KOPT-K1 (cell line): ENCODE measurements at regions not wholly inside any gene's neighbourhood (a gene's known extent, or its start where the extent isn't known, plus 50 kb on each side); places are given as distances from the start of the nearest gene placed in this dataset.

Source experiments
- H3K27ac ChIP-seq: fragments of 200-600 bp; sonication (generic); 2 replicates; pipeline ENCODE4 v1.5.1; 2016; ENCODE audit warnings: antibody characterized with exemption, mild to moderate bottlenecking, low read depth, low read length; ENCODE audit not compliant: poor library complexity, severe bottlenecking
- H3K36me3 ChIP-seq: fragments of 200-600 bp; sonication (generic); 2 replicates; pipeline ENCODE4 v1.5.1; 2017; ENCODE audit warnings: antibody characterized with exemption, mild to moderate bottlenecking, low read length, moderate library complexity; ENCODE audit not compliant: insufficient read depth
- H3K9me3 ChIP-seq: fragments of 200-600 bp; sonication (generic); 2 replicates; pipeline ENCODE4 v1.5.1; 2017; ENCODE audit warnings: antibody characterized with exemption, low read length, mild to moderate bottlenecking; ENCODE audit not compliant: insufficient read depth, poor library complexity, severe bottlenecking

- H3K27ac ChIP-seq, result no peak overlapping the region
- H3K9me3 ChIP-seq, result no peaks in the 10 kb centered on the region
- no peaks in the 10 kb centered on the region for H3K36me3 ChIP-seq
These were observed 438.5 kb downstream of the MED13L start for GRCh38 chr12:115838952-115839351.

- Histone ChIP-seq H3K27ac (no peak overlapping the region), H3K36me3 (no peaks in the 10 kb centered on the region), H3K9me3 (no peaks in the 10 kb centered on the region)
These were observed 440.3 kb downstream of the MED13L start for GRCh38 chr12:115837220-115837619.

DNA sequence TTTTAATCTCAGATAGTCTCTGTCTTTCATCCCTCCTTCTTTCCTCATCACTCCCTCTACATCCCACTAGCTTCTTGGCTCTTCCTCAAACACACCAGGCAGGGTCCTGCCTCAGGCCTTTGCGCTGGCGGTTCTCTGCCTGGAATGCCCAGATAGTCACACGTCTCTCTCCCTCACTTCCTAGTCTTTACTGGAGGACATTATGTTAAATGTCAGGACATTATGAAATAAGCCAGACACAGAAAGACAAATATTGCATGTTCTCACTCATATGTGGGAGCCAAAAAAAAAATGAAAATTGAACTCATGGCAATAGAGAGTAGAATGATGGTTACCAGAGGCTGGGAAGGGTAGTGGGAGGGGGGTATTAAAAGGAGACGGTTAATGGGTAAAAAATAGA is 442.0 kb downstream of the MED13L start:
- Histone ChIP-seq H3K36me3 (no peaks in the 10 kb centered on the region), H3K27ac (no peak overlapping the region), H3K9me3 (no peaks in the 10 kb centered on the region)

DNA sequence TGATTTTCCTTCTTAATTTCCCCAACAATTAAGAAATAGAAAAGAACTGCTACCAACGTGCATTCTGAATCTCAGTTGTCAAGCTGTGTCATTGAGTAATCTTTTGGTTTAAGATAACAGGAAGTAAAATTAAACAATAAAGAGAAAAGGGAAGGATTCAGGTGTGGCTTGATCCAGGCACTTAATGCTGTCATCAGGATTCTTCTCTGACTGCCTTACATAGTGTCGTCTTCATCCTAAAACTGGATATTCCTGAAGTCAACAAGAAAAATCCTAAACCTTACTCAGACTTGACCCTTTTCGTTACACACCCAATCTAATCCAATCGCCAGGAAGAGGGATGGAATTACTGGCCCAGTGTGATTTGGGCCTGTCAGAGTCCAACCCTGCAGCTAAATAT is 443.8 kb downstream of the MED13L start:
- no peak overlapping the region for H3K27ac ChIP-seq
- no peaks in the 10 kb centered on the region for H3K36me3 ChIP-seq

GRCh38 chr12:115830633-115831032 is 446.9 kb downstream of the MED13L start:
- Histone ChIP-seq H3K9me3 (no peaks in the 10 kb centered on the region), H3K36me3 (no peaks in the 10 kb centered on the region), H3K27ac (no peak overlapping the region)

More for the DNA sequence above, 443.8 kb downstream of the MED13L start:
- no peaks in the 10 kb centered on the region for H3K9me3 ChIP-seq

DNA sequence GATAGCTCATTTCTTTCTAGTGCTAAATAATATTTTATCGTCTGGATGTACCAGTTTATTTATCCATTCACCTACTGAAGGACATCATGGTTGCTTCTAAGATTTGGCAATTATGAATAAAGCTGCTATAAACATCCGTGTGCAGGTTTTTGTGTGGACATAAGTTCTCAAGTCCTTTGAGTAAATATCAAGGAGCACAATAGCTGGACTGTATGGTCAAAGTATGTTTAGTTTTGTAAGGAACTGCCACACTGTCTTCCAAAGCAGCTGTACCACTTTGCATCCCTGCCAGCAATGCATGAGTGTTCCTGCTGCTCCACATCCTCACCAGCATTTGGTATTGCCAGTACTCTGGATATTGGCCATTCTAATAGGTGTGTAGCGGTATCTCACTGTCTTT is 447.4 kb downstream of the MED13L start:
- Histone ChIP-seq H3K36me3 (no peaks in the 10 kb centered on the region), H3K27ac (no peak overlapping the region), H3K9me3 (no peaks in the 10 kb centered on the region)

DNA sequence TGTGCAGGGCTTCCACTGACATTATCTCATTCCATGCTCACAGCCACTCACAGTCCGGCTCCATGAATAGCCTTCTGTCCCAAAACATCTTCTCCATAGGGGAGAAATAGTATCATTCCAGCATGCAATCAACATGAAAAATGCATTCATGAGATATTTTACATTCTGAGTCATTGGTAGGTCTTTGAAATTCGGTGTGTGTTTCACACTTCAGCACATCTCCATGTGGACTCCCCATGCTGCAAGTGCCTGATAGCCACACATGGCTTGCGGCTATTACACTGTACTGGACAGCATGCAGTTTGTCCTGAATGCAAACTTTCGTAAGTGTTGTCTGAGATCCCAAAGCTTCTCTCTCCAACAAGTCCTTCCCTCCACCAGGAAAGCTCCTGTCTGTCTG is 449.3 kb downstream of the MED13L start:
- no peak overlapping the region for H3K27ac ChIP-seq
- H3K9me3 ChIP-seq, result no peaks in the 10 kb centered on the region
- H3K36me3 ChIP-seq, result no peaks in the 10 kb centered on the region

GRCh38 chr12:115824936-115825602 is 452.4 kb downstream of the MED13L start:
- H3K27ac ChIP-seq, result no peak overlapping the region
- no peaks in the 10 kb centered on the region for H3K36me3 ChIP-seq
- no peaks in the 10 kb centered on the region for H3K9me3 ChIP-seq

GRCh38 chr12:115823635-115824034 is 453.9 kb downstream of the MED13L start:
- Histone ChIP-seq H3K9me3 (no peaks in the 10 kb centered on the region), H3K27ac (no peak overlapping the region), H3K36me3 (no peaks in the 10 kb centered on the region)

- H3K36me3 ChIP-seq, result no peaks in the 10 kb centered on the region
- no peaks in the 10 kb centered on the region for H3K9me3 ChIP-seq
- H3K27ac ChIP-seq, result no peak overlapping the region
These were observed 456.8 kb downstream of the MED13L start for GRCh38 chr12:115820656-115821055.

GRCh38 chr12:115818973-115819372 is 458.5 kb downstream of the MED13L start:
- Histone ChIP-seq H3K27ac (no peak overlapping the region), H3K36me3 (no peaks in the 10 kb centered on the region), H3K9me3 (no peaks in the 10 kb centered on the region)

GRCh38 chr12:115817389-115817788 is 460.1 kb downstream of the MED13L start:
- Histone ChIP-seq H3K36me3 (no peaks in the 10 kb centered on the region), H3K27ac (no peak overlapping the region), H3K9me3 (no peaks in the 10 kb centered on the region)

DNA sequence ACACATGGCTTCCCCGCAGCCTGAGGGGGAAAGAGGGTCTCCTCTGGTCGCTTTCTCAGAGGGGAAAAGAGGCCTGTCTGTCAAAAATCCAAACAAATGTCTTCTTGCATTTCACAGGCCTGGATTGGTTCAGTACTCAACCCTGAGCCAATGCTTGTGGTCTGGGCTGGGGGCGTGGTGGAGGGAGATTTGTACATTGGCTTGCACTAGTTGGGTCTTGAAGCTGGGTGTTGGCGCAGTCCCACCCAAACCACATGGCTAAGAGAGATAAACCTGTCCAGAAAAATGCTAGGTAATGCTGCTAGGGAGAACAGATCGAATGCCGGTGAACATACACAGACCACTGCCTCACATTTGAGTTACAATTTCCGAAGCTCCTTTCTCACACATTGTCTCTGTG is 461.6 kb downstream of the MED13L start:
- H3K36me3 ChIP-seq, result no peaks in the 10 kb centered on the region
- H3K9me3 ChIP-seq, result peaks cover 7% of the 10 kb centered on the region
- H3K27ac ChIP-seq, result no peak overlapping the region

DNA sequence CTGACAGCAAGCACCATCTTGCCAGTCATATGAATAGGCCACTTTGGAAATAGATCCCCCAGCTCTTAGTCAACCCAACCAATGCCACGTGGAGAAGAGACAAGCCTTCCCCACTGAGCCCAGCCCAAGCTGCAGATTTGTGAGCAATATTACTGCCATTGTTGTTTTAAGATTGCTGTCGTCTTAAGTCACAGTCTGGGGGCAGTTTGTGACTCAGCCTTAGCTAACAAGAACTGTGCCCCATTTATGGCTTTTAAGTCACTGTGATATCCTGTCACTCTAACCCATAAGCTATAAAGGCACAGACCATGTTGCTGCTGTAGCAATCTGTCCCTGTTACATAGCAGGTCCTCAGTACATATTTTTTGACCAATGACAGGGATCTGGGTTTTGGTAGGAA is 464.2 kb downstream of the MED13L start:
- no peaks in the 10 kb centered on the region for H3K36me3 ChIP-seq
- no peak overlapping the region for H3K27ac ChIP-seq
- peaks cover 7% of the 10 kb centered on the region for H3K9me3 ChIP-seq

- H3K27ac ChIP-seq, result no peak overlapping the region
- peaks cover 7% of the 10 kb centered on the region for H3K9me3 ChIP-seq
- no peaks in the 10 kb centered on the region for H3K36me3 ChIP-seq
These were observed 465.6 kb downstream of the MED13L start for GRCh38 chr12:115811929-115812328.

DNA sequence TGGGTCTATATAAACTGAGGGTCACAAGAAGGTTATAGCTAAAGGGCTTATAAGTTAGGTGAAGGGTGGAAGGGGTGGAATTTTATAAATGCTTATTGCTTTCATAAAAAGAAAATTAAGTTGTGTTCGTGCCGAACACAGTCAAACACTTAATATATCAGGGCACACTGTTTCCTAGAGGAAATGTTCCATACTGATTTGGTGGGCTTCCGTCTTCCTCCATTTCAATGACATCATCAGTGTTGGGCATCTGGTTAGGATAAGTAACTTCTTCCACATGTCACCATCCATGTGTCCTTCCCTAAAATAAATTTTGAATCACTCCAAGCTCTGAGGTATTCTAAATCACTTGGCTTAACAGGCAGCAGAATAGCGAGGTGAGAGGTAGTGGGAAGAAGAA is 466.4 kb downstream of the MED13L start:
- Histone ChIP-seq H3K27ac (no peak overlapping the region), H3K36me3 (no peaks in the 10 kb centered on the region), H3K9me3 (peaks cover 7% of the 10 kb centered on the region)
